ENCODE measurements at regions not wholly inside any gene's neighbourhood (a gene's known extent, or its start where the extent isn't known, plus 50 kb on each side); places are given as distances from the start of the nearest gene placed in this dataset.
"Not testable (repeated sequence)": the region's sequence is repeated elsewhere in the genome, so short reads cannot be mapped to it uniquely, and the experiment has no call there.

DNA sequence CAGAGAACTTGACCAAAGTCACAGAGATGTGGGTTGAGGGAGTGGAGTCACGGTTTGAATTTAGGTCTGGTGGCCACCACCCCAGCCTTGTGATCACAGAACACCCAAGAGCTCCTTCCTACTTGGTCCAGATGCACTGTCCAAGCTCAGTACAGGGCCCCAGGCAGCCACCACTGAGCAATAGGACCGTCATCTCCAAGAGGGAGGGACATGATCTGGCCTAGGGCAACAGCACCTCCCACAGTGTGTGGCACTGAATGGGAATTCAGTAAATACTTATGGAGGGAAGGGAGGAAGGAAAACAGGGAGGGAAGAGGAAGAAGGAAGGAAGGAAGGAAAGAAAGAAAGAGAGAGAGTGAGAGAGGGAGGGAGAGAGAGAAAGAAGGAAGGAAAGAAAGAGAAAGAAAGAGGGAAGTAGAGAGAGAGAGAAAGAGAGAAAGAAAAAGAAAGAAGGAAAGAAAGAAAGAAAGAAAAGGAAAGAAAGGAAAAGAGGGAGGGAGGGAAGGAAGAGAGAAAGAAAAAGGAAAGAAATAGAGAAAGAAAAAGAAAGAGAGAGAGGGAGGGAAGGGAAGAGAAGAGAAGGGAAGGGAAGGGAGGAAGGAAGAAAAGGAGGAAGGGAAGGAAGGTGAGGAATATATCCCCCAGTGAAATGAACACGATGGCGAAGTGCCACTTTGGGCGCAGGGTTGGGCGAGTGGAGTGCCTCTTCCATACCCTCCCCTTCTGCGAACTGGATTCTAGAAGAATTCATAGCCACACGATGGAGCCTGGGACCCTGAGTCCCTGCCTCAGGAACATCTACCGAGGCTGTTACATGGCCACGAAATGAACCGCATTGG is 243.7 kb downstream of the TFAP2C start:
- DNase-seq (ENCODE audit: low spot score) = no peak

DNA sequence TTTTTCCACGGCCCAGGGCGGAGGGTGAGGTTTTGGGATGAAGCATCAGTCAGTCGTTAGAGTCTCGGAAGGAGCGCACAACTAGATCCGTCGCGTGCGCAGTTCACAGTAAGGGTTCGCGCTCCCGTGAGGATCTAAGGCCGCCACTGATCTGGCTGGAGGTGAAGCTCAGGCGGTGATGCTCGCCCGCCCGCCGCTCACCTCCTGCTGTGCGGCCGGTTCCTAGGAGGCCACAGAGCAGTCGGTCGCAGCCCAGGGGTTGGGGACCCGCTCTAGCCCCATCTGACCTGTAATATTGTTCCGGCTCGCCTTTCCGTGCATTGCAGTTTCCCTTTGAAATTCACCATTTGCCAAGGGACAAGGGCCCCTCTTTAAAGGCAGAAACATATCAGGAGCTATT is 244.7 kb downstream of the TFAP2C start:
- no peak for DNase-seq (ENCODE audit: low spot score)

DNA sequence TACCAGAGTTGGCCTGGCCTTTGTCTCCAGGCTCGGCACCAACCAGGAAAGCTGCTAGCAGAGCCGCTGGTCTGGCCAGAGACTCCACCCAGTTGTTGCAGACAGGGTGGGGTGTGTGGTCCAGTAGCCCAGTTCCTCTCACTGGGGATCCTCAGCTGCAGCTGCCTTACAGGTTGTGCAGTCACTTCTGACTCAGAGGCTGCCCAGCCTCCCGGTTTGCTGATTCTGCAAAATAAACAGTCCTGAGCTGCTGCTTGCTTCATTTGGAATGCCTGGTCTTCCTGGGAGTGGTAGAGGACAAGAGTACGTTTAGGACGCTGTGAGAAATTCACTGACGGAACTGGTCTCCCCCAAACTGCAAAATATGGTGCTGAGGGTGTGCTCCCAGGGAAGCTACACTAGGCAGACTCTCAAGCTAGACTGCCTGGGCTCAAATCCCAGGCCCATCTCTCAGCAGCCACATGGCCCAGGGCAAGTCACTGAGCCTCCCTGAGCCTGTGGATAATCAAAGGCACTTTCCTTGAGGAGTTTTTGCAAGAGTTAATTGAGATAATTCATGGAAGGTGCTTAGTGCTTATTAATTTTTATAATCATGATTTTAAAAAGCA is 246.1 kb downstream of the TFAP2C start:
- peak; percentile 64 for DNase-seq (ENCODE audit: low spot score)

DNA sequence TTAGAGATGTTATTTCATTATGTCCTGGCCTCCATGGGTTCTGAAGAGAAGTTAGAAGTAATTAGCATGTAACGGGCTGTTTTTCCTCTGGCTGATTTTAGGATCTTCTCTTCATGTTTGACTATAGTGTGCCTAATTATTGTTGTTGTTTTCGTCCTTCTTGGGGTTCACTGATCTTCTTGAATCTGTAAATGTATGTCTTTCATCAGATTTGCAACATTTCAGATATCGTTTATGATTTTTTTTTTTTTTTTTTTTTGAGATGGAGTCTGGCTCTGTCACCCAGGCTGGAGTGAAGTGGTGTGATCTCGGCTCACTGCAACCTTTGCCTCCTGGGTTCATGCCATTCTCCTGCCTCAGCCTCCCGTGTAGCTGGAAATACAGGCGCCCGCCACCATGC is 246.7 kb downstream of the TFAP2C start:
- no peak for DNase-seq (ENCODE audit: low spot score)

DNA sequence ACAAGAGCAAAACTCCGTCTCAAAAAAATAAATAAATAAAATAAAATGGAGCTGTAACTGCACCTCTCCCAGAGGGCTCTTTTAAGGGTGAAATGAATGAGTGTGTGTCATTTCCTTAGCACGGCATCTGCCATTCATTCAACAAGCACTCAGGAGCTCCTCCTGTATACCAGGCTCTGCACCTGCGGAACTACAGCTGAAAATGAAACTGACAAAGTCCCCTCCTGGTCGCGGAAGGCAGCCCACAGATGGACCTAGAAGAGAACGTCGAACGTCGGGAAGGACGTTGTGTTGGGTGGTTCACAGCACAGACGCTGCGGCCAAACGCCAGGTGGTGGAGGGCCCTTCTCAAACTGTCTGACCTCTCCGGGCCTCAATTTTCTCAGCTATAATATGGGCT is 256.4 kb downstream of the TFAP2C start:
- no peak for DNase-seq (ENCODE audit: low spot score)

DNA sequence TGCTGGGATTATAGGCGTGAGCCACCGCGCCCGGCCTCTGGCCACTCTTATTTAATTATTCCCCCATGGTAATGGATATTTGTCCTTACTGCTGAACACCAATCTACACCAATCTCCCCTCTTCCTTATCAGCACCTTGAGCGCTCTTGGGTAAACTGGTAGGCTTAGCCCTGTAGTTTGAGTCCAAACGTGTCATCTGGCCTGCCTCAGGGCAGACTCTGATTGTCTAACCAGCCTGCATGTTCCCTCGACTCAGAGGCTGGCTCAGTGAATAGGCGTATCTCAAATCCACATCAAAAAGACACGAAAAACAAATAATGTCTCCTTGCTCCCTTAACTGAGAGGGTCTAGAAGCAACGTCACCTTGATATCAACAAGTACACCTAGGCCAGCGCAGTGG is 260.9 kb downstream of the TFAP2C start:
- no peak for DNase-seq (ENCODE audit: low spot score)

DNA sequence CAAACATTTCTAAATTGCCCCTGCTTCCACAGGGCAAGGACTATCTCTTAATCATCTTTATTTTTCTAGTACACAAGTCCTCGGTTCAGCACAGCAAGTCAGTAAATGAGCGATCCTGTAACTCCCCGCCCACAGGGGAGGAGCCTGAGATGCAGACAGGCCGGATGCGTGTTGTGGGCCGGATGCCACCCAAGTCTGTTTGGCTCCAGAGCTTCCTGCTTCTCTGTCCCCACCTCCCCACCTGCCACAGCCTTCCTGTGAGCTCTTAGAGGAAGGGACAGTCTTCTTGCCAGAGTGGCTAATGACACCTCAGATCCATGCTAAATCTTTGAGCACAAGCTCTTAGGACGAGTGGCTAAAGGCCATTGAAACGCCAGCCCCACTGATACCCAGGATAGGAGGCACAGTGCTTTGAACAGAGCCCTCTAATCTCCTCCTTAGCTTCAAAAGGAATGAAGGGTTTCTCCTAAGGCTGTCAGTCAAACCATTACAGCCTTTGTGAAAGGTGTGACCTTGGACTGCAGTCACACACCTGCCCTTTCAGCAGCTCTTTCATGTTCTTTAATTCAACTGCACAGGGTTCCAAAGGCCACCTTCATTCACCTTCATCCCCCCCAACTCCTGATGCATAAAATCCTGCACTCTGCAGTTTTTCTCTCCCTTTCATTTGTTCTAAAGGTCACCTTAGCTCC is 264.3 kb downstream of the TFAP2C start:
- peak; percentile 59 for DNase-seq (ENCODE audit: low spot score)

DNA sequence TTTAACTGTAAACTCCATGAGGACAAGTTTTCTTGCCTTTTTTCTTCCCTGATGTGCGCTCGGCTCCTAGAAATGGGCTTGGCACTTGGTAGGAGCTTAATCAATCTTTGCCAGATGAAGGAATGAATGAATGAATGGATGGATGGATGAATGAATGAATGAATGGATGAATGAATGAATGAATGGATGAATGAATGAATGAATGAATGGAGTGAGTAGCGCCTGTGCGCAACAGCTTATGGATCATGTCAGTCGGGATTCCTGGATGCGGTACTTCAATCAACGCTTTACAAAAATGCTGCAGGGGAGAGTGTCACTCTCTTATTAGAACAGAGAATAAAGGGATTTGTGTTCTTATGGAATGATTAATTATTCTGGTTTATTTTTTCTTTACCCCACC is 267.3 kb downstream of the TFAP2C start:
- no peak for DNase-seq (ENCODE audit: low spot score)

DNA sequence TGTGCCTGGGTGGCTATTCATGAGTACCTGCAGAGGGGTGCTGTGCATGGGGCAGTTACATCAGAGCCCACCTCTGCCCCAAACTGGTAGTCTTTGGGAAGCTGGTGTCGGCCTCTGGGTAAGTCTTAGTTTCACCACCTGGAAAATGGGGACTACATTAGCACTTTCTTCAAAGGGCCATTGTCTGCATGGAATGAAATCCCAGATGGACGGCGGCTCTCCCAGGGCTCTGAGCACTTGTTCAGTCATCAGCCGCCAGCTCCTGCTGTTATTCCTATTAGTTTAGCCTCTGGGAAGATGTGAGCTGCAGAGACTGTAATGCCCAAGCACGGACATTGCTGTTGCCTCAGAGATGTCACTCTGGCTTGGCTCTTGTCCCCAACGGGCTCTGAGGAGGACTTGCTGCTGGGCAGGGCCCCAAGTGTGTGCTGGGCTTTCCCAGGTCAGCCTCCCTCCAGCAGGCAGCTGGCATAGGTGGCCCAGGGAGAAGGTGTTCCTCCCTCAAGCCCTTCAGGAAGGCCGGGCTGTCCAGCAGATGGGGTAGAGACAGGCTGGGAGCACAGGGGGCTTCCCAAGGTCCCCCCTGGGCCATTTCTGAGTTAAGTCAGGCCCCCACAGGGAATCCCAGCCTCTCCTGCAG is 268.3 kb downstream of the TFAP2C start:
- DNase-seq (ENCODE audit: low spot score) = no peak

DNA sequence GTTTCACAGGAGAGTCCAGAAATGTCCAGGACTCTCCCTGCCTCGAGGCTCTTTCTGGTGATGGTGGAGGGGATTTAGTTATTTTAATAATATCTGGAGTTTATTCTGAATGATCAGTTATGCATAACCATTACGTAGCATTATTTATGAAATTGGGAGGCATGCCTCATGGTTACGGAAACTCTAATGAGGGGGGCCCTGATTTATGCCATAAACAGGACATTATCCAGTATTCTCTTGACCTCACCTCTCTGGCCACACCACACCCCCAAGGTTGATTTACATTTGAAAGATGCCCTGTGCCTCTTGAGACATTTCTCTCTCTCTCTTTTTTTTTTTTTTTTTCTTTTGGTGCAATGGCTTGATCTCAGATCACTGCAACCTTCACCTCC is 268.8 kb downstream of the TFAP2C start:
- no peak for DNase-seq (ENCODE audit: low spot score)

DNA sequence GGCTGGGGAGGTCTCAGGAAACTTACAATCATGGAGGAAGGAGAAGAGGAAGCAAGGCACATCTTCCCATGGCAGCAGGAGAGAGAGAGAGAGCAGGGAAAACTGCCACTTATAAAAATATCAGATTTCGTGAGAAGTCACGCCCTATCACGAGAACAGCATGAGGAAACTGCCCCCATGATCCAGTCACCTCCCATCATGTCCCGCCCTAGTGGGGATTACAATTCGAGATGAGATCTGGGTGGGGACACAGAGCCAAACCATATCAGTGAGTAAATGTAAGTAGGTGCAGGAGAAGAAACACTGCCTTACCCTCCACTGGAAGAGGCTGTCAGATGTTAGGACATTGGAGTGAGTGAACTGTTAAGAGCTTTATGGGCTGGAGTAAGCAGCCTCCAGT is 270.4 kb downstream of the TFAP2C start:
- DNase-seq (ENCODE audit: low spot score) = no peak

DNA sequence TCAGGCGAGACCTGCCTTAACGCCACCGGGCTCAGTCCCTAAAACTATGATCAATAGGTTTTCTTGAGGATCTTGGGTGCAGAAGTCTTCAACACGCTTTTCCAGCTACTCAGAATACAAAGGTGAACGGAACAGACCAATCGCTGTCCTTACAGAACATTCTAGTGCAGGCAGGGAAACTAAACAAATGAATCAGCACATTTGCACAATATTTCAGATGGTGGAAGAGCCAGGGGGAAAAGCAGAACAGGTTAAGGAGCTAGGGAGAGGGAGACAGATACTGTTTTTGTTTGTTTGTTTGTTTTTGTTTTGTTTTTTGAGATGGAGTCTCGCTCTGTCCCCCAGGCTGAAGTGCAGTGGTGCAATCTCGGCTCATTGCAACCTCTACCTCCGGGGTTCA is 271.1 kb downstream of the TFAP2C start:
- DNase-seq (ENCODE audit: low spot score) = no peak

DNA sequence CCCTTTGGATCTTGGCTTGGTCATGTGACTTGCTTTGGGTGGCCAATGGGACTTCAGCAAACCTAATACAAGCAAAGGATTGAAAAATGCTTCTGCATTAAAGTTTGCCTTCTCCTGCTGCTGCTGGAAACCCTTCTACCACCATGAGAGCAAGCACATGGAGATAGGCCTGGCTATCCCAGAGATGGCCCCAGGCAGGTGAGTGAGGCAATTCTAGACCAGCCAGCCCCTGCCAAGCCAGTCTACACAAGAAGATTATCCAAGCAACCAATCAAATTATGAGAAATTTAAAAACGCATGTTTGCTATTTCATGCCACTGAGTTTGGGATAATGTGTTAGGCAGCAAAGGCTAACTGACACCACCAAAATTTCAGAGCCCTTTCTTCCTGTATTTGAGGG is 274.3 kb downstream of the TFAP2C start:
- no peak for DNase-seq (ENCODE audit: low spot score)

DNA sequence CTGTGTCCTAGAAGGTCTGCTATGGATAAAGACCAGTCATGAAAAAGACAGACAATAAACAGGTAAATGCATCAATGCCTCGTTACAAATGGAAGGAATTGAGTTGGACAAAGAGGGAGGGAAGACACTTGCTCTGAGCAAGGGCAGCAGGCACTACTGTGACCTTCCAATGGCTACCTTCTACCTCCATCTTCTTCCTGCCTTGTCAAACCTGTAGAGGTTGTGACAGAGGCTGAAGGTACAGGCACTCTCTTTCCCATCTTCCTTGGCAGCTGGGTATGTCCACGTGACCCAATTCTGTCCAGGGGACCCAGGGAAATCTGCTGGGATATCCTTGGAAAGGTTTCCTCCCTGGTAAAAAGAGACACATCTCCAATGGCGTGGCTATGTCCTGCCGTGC is 274.8 kb downstream of the TFAP2C start:
- DNase-seq (ENCODE audit: low spot score) = no peak

DNA sequence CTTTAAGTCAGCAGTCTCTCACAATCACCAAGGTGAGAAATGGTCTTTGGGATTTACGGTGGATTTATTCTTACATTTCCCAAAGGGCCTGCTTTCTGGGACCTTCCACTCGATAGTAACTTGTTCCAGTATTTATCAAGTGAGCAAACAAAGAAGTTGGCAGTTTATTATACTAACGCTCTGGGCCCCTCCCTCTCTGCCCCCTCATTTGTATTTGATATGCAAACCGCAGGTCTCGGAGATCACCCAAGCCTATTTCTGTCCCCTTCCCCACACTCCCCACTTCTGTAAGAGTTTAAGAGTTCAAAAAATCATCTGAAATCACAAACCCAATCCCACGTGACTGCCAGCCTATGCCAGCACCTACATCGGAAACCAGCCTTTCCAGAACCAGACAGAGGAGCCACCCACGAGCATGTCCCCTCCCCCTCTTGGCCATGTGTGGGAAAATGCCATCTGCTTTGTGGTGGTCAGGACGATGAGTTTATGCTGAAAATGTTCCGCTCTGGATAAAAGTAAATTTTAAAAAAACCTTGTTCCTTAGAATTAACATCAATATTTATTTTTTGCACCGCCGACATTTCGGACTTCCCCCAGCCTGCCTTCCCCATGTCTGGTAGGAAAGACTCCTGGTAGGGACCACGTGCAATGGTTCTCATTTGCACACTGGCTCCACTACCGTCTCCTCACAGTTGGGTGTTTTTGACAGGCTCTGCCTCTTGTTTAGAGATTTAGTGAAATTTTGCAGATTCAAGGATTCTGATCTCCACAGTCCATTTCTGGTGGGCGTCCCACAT is 281.0 kb downstream of the TFAP2C start:
- no peak for DNase-seq (ENCODE audit: low spot score)

DNA sequence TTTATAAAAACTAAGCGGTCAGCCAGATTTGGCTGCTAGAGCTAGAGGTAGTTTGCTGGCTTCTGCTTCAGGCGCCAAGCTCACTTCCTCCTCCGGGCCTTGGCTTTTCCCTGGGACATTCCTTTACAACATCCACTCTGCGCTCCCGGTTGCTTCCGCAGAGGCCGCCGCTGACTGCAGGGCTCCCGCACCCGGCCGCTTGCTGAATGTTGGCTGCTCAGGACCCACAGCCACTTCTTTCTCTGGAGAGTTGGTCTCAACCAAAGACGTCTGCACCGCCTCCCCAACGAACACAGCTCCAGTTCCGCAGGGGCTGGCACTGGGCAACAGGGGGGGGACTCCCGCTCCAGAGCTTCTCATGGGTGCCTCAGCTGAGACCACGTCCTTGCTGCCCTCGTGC is 282.8 kb downstream of the TFAP2C start:
- DNase-seq (ENCODE audit: low spot score) = no peak

DNA sequence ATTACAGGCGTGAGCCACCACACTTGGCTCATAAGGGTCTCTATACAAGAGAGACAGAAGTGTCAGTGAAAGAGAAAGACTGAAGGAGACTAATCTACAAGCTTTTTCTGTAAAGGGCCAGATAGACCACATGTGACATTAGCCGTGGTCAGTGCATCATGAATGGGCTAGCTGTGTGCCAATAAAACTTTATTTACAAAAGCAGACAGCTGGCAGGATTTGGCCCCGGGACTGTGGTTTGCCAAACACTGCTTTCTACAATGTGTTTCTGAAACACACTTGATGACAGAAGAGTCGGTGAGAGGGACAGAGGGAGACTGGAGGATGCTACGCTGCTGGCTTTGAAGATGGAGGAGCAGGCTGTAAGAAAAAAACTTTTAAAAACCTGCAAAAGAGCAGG is 285.4 kb downstream of the TFAP2C start:
- no peak for DNase-seq (ENCODE audit: low spot score)

DNA sequence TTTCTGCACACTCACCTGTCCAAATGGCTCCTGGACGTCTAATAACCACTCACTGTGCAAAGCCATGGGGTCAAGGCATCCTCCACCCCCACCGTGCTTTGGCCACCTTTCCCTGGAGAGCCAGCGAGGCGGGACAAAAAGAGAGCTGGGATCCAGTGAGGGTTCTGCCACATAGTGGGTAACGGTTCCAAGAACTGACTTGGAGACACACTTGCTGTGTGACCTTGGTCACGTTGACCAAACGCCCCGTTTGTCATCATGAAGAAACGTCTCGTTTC is 287.2 kb downstream of the TFAP2C start:
- no peak for DNase-seq (ENCODE audit: low spot score)

DNA sequence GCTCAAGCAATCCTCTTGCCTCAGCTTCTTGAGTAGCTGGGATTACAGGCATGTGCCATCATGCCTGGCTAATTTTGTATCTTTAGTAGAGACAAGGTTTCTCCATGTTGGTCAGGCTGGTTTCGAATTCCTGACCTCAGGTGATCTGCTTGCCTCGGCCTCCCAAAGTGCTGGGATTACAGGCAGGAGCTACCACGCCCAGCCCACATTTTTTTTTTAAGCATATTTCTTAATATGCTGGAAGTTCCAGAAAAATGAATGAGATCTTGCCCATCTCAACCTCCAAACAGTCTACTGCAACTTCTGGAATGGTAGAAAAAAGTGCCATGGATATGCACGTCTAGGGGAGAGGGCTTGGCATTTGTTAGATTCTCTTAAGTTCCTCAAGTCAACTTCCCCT is 290.9 kb downstream of the TFAP2C start:
- DNase-seq (ENCODE audit: low spot score) = not testable (repeated sequence)

DNA sequence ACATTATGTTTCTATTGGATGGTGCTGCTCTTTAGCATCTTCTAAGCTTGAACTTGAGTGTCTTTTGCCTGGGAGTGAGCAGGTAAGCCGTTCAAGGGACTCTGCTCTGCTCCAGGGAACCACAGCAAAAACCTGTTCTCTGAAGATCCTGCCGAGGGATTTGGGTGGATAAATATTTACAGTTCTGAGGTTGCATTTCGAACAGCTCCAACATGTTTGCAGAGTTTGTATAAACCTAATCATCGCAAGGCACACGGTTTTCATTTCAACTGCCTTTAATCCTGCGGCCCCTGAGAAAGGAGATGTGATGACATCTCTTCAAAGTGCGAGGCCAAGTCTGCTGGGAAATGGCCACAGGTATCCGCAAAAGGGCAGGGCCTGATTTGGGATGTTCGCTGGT is 293.4 kb downstream of the TFAP2C start:
- DNase-seq (ENCODE audit: low spot score) = no peak

DNA sequence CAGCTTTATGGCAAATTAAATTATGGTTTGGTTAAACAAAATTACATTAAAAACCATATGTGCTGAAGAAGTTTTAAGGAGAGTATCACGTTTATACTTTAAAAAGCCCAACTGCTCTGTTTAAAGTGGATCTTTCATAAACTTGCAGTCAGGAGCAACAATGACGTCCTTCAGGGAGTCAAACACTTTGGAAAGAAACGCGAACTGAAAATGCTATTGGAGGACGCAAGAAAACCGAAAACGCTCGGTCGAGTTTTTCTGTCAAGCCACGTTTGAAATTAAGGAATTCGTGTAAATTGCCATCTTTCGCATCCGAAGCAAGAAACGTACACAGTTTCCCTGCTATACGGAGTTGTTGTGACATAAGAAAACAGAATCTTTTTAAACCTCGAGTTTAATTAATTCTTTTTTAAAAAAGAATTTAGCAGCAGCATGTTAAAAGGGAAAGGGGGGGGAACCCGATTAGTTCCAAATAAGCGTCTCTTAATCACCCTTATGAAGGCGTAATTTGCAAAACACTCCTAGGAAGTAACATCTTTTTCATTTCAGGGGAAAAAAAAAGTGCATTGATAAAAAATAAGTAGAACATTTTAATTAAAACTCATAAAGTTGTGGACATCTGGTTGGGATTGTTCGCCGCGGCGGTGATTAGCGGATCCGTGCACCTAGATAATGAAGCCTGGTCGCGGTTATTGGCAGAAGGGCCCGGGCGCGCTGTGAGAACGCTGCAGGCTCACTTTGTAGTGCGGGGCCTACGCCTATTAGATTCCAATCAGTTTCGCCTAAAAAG is 295.4 kb downstream of the TFAP2C start:
- DNase-seq (ENCODE audit: low spot score) = no peak

Data from SW480 (cell line).